Kidney glomerular epithelial cell (primary cell): ENCODE measurements at regions not wholly inside any gene's neighbourhood (a gene's known extent, or its start where the extent isn't known, plus 50 kb on each side); places are given as distances from the start of the nearest gene placed in this dataset.
A peak's percentile ranks its signal among the peaks of the same experiment; 100 is the strongest.

Experiments
- DNase-seq: peaks from one replicate; lab custom pipeline; 2025; lab: John Stamatoyannopoulos, UW

GRCh38 chr3:7913283-7913682 lies 588.3 kb upstream of the LMCD1 start:
- no peak for DNase-seq

DNA sequence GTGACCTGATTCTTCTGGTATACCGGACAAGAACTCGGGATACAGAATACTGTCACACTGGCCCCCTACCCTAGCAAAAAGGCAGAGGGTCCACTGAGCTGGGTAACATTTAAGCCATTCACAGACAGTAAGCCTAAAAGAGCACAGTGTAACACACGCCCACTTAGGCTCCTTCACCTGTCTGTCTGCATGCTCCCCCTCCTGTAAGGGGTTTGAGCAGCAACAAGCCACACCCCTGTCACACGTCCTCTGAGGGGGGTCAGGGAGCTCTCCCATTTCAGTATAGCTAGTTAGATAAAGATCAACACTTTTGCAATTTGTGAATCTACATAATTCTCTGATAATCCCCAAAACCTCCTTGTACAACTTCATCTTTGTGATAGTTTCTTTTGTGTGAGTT lies 586.3 kb upstream of the LMCD1 start:
- DNase-seq, result no peak

DNA sequence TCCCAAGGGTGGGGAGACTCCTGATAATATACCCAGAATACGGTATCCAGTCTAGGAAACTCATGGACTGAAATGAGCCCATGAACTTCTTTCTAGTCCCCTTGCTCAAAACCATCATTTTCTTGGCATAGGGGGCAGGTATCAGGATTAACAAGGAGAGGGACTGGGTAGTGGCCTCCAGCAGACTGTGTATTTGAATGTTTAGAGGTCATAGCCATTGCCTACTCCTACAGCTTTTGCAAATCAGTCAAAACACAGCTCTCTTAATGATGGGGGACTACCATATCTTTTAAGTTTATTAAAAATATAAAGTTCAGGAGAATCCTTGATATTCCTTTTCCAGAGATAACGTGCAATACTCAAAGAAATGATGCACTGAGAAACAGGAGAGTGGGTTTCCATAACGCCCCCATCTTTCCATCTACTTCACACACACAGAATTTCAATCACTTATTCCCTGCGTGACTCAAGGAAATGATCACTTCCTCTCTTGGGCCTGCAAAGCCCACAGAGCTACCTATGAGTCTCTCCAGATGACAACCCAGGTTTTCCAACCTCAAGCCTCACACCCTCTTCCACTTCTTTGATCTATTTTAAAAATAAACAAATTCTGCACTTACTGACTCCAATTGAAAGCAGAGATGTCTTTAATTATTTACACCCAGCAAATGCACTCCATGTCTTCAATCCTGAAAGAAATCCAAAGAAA lies 584.0 kb upstream of the LMCD1 start:
- no peak for DNase-seq

DNA sequence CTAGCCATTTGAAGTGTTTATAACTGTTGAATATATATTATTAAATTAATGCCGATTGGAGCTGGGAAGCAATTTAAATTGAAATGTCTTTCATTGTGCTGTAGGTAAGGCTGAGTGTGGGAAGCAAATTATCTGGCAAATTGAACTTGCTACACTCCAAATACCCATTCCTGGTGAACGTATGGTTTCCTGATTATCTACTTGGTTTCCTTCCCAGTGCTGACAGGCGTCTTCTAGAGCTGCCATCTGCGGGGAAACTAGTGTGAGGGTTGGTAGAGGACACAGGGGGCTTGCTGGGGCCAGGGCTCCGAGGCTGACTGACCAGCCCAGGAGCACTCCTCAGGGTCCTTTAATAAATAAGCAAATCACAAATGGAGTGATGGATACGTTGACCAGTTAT lies 581.4 kb upstream of the LMCD1 start:
- DNase-seq, result no peak

DNA sequence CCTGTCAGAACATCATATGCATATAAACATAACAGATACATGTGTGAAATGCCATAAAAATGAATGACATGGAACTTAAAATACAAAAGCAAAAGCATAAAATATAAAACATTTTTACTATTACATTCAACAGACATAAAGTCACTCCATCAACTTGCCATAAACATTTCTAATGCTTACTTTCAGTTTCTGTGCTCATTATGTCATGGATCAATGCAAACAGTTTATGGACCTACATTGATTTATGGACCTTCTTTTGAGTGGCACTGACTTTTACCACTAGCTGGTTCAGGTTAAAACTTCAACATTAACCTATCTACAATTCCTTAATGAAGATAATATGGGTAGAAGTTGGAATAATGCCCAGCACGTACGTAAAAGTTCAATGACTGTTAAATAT lies 577.4 kb upstream of the LMCD1 start:
- no peak for DNase-seq

GRCh38 chr3:7927015-7927414 lies 574.6 kb upstream of the LMCD1 start:
- no peak for DNase-seq

GRCh38 chr3:7927864-7928263 lies 573.8 kb upstream of the LMCD1 start:
- DNase-seq, result no peak

- DNase-seq, result no peak
Measured at GRCh38 chr3:7929319-7929889, 572.2 kb upstream of the LMCD1 start.

DNA sequence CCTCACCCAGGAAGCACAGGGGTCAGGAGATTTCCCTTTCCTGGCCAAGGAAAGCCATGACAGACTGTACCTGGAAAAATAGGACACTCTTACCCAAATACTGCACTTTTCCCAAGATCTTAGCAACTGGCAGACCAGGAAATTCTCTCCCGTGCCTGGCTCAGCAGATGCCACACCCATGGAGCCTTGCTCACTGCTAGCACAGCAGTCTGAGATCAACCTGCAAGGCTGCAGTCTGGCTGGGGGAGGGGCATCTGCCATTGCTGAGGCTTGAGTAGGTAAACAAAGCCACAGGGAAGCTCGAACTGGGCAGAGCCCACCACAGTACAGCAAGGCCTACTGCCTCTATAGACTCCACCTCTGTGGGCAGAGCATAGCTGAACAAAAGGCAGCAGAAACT lies 567.3 kb upstream of the LMCD1 start:
- DNase-seq, result no peak

DNA sequence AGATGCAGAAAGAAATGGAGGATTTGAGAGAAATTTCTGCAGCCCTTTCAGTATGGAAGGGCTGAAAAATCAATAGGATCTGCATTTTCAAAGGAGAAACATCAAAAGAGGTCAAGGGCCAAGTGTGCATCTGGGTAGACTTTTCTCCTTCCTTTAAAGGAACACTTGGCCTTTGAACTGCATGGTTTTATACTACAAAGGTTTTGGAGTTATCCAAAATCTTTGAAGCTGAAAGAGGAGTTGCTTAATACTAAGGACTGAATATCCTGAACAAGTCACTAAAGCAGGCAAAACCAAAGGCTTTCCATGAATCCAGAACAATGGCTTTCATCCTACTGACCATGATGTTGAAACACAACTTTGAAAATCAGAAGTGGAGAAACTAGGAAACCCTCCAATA lies 553.7 kb upstream of the LMCD1 start:
- no peak for DNase-seq

DNA sequence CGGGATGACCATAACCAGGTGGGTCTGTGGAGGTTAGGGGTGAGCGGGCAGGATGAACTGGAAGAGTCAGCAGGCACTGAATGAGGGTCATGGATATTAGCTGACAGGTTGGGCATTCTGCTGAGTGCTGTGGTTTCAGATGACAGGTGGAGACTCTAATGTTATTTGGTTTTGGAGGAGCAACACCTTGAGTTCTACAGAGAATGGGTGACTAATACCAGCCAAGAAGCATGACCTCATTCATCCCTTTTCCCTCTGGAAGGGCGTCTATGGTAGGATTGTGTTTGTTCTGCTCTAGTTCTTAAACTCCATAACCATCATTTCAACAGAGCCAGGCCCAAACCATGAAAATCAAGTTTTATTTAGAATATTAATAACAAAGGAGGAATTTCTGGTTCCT lies 550.7 kb upstream of the LMCD1 start:
- no peak for DNase-seq

DNA sequence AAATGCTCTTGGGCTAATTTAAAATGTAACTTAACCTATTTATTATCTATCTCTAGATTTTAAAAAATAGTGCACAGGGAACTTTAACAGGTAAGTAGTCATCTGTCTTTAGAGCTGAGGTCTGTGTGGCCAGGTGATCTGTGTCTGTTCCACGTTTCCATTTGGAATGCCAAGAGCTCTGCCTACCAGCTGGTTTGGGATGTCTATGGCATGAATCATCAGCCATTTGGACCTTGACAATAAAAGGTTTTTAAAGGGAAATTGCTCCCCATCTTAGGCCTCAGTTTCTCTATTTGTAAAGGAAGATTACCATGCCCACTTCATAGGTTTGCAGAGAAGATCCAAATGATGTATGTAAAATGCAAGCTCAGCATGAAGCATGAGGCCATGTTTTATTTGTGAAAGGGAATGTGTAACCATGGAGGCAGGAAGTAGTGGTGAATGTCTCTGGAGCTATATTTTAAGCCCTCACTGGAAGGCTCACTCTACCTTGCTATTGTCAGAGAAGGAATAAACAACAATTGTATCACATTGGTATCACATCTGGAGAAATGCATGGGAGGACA lies 548.1 kb upstream of the LMCD1 start:
- no peak for DNase-seq

GRCh38 chr3:7957024-7957423 lies 544.6 kb upstream of the LMCD1 start:
- DNase-seq, result no peak

- no peak for DNase-seq
Measured at GRCh38 chr3:7959094-7959493, 542.5 kb upstream of the LMCD1 start.

DNA sequence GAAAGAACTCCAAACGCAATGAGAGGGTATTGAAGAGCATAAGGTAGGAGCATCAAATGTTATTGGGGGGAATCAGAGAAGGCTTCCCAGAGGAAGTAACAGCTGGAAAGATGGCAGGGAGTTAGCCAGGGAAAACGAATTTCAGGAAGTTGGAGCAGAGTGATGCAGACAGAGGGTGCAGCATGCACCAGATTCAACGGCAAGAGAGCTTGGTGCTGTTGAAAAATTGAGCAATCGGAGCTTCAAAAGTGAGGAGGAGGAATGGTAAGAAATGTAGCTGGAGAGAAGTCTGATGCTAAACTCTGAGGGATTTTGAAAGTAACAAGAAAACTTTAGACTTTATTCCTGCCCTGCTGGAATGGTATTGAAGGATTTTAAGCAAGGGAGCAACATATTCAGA lies 541.0 kb upstream of the LMCD1 start:
- DNase-seq, result no peak

- DNase-seq, result no peak
Measured at GRCh38 chr3:7962301-7962700, 539.3 kb upstream of the LMCD1 start.

- no peak for DNase-seq
Measured at GRCh38 chr3:7964899-7965298, 536.7 kb upstream of the LMCD1 start.

- no peak for DNase-seq
Measured at GRCh38 chr3:7973006-7973405, 528.6 kb upstream of the LMCD1 start.

DNA sequence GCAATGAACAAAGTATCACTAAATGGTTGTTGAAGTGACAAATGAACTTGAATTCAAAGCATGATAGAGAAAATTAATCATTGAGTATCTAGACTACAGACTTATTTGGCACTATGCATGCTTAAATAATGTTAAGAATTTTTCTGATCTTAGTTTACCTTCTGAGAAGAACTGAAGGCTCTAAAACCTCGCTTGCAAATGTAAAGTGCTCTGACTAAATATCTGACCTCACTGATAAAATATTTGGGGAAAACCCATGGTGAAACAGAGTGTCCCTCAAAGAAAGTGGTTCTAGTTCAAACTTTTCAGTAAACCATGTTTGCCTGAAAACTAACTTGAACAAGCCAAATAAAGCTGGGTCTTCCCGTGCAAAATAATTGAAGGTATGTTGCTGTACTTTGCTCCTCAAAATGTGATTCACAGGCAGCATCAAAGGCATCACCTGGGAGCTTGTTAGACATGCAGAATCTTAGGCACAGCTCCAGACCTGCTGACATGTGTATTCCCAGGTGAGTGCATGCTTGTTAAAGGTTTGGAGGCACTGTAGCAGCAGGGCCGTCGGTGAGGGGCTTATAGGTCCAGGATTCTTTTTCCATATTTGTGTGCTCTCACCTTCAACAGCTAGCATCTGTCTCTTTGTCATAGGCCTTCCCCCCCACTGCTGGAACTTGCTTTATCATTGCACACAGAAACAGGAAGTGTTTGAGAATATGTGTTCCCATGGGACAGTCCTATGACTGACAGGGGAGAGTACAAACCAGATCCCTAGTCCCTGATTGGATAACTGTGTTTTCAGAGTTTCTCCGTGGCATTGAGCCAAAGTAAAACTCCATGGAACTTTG lies 524.2 kb upstream of the LMCD1 start:
- DNase-seq, result peak; percentile 58

DNA sequence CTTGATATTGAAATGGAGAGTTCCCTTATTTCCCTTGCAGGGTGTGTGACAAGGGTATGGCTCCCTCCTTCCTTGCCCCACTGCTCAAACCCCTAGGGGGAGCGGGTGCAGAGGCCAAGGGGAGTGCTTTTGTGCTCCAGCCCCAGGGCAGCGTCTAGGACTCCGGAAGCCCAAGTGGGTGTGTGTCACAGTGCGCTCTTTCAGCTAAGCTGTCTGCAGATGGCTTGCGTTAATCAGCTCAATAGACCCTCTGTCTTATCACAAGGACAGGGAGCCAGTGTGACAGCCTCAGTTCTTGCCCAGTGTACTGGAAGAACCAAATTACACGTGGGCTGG lies 523.6 kb upstream of the LMCD1 start:
- DNase-seq, result no peak

DNA sequence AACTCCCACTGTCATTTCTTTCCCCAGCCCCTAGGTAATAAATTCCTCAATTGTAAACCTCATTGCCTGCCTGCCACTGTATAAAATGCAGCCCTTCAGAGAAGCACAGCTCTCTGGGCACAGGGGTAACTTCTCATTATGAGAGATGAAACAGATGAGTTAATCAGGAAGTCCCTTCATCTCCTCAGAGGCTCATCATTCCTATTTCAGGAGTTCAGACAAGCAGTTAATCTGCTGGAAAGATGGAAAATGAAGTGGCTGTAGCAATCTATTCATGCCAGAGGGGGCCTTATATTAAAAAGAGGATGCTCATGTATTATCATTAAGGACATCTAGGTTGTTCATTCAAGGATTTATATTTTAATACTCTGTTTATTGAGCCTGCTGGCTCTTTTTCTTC lies 519.5 kb upstream of the LMCD1 start:
- no peak for DNase-seq

- no peak for DNase-seq
Measured at GRCh38 chr3:7999384-7999783, 502.2 kb upstream of the LMCD1 start.

GRCh38 chr3:8001307-8001706 lies 500.3 kb upstream of the LMCD1 start:
- no peak for DNase-seq
